ENCODE measurements at regions not wholly inside any gene's neighbourhood (a gene's known extent, or its start where the extent isn't known, plus 50 kb on each side); places are given as distances from the start of the nearest gene placed in this dataset.

GRCh38 chr4:137000432-137000831 lies 531.9 kb downstream of the PCDH18 start:
- Histone ChIP-seq H3K4me1 (ENCODE audit: control insufficient read depth, insufficient read depth, low read length) (no peaks in the 10 kb centered on the region), H4K20me1 (ENCODE audit: control insufficient read depth, insufficient read depth) (no peaks in the 10 kb centered on the region), H2AFZ (ENCODE audit: control insufficient read depth, low read depth, low read length) (no peak overlapping the region), H3K36me3 (ENCODE audit: control insufficient read depth in 2 of 2, insufficient read depth in 2 of 2, low read length in 1 of 2) (no peaks in the 10 kb centered on the region), H3K9ac (ENCODE audit: control insufficient read depth, insufficient read depth, low read length) (no peak overlapping the region), H3K4me3 (no peak overlapping the region), H3K9me3 (replicated peaks; ENCODE audit: control insufficient read depth, insufficient read depth, low read length) (no peaks in the 10 kb centered on the region), H3K4me2 (ENCODE audit: control insufficient read depth, insufficient read depth) (no peak overlapping the region), H3K27me3 (replicated peaks in 1 of 2; ENCODE audit: control insufficient read depth in 2 of 2, insufficient read depth in 2 of 2, low read length in 1 of 2) (no peaks in the 10 kb centered on the region), H3K79me2 (ENCODE audit: control insufficient read depth, insufficient read depth, low read length) (no peaks in the 10 kb centered on the region), H3K27ac (ENCODE audit: control insufficient read depth, insufficient read depth) (no peak overlapping the region)
- ChIA-PET RAD21 (ENCODE audit: unreplicated experiment) (no interaction called here), CTCF (no interaction called here), SMC1A (ENCODE audit: uncharacterized antibody, unreplicated experiment) (no interaction called here), POLR2A (no interaction called here)
- 0% methylated on average over 2 of the region's 2 CpGs for WGBS (ENCODE audit: insufficient coverage, insufficient replicate concordance, low lambda C conversion rate, missing lambda C conversion rate)
- intact Hi-C loops (cut with micrococcal nuclease; ENCODE audit: unreplicated experiment) (no loop called here), in situ Hi-C loops (cut with MboI) (no loop called here)
- ATAC-seq, result no peak
- no TSS peak for BruUV-seq (replicated peaks)
- no peak for DNase-seq (ENCODE audit: low read depth, low spot score)
- no peak for FAIRE-seq
- TF ChIP-seq HCFC1 (IDR thresholded peaks at IDR 0.05; ENCODE audit: low read length), result no peak
- TF ChIP-seq SIN3A (IDR thresholded peaks at IDR 0.05; ENCODE audit: low read depth, low read length), result no peak
- TF ChIP-seq, protein P1, sequence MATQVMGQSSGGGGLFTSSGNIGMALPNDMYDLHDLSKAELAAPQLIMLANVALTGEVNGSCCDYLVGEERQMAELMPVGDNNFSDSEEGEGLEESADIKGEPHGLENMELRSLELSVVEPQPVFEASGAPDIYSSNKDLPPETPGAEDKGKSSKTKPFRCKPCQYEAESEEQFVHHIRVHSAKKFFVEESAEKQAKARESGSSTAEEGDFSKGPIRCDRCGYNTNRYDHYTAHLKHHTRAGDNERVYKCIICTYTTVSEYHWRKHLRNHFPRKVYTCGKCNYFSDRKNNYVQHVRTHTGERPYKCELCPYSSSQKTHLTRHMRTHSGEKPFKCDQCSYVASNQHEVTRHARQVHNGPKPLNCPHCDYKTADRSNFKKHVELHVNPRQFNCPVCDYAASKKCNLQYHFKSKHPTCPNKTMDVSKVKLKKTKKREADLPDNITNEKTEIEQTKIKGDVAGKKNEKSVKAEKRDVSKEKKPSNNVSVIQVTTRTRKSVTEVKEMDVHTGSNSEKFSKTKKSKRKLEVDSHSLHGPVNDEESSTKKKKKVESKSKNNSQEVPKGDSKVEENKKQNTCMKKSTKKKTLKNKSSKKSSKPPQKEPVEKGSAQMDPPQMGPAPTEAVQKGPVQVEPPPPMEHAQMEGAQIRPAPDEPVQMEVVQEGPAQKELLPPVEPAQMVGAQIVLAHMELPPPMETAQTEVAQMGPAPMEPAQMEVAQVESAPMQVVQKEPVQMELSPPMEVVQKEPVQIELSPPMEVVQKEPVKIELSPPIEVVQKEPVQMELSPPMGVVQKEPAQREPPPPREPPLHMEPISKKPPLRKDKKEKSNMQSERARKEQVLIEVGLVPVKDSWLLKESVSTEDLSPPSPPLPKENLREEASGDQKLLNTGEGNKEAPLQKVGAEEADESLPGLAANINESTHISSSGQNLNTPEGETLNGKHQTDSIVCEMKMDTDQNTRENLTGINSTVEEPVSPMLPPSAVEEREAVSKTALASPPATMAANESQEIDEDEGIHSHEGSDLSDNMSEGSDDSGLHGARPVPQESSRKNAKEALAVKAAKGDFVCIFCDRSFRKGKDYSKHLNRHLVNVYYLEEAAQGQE (IDR thresholded peaks at IDR 0.05; ENCODE audit: low read depth, low read length), result no peak
- no peak for TF ChIP-seq KLF5 (IDR thresholded peaks at IDR 0.05; ENCODE audit: partially characterized antibody)
- TF ChIP-seq RFX5 (IDR thresholded peaks at IDR 0.05; ENCODE audit: low read depth, low read length), result no peak
- no peak for TF ChIP-seq MAX (IDR thresholded peaks at IDR 0.05; ENCODE audit: low read depth, low read length)
- no peak for TF ChIP-seq SUZ12 (IDR thresholded peaks at IDR 0.05; ENCODE audit: unreplicated experiment)
